Nephron progenitor cell (in vitro differentiated cells): ENCODE measurements at regions not wholly inside any gene's neighbourhood (a gene's known extent, or its start where the extent isn't known, plus 50 kb on each side); places are given as distances from the start of the nearest gene placed in this dataset.
"Not testable (repeated sequence)": the region's sequence is repeated elsewhere in the genome, so short reads cannot be mapped to it uniquely, and the experiment has no call there.

Experiments
- DNase-seq: peaks from one replicate; pipeline ENCODE4 v3.0.0; 2021
- H3K27ac Mint-ChIP-seq: 2 replicates; pipeline ENCODE4 v1.8.0; 2021; ENCODE audit warnings: mild to moderate bottlenecking, moderate library complexity, mixed read lengths
- H3K27me3 Mint-ChIP-seq: 2 replicates; pipeline ENCODE4 v1.8.0; 2021; ENCODE audit warnings: mild to moderate bottlenecking, low read depth, mixed read lengths; ENCODE audit not compliant: poor library complexity
- H3K36me3 Mint-ChIP-seq: 2 replicates; pipeline ENCODE4 v1.8.0; 2021; ENCODE audit warnings: low read depth, mixed read lengths
- H3K4me1 Mint-ChIP-seq: 2 replicates; pipeline ENCODE4 v1.8.0; 2021; ENCODE audit warnings: mixed read lengths
- H3K4me3 Mint-ChIP-seq: 2 replicates; pipeline ENCODE4 v1.8.0; 2021; ENCODE audit warnings: mild to moderate bottlenecking, moderate library complexity, mixed read lengths
- H3K9me3 Mint-ChIP-seq: 2 replicates; pipeline ENCODE4 v1.8.0; 2021; ENCODE audit warnings: mild to moderate bottlenecking, moderate library complexity, mixed read lengths
- CTCF ChIP-seq: fragments of 200-600 bp; sonication (generic); IDR thresholded peaks from 2 replicates; pipeline ENCODE4 v1.5.0; 2021; ENCODE audit warnings: antibody characterized with exemption

- Mint-ChIP-seq H3K27ac (no peak overlapping the region), H3K4me3 (no peak overlapping the region), H3K27me3 (peaks cover 3% of the 10 kb centered on the region), H3K4me1 (peaks cover 5% of the 10 kb centered on the region), H3K9me3 (peaks cover 13% of the 10 kb centered on the region), H3K36me3 (no peaks in the 10 kb centered on the region)
- DNase-seq: peak; percentile 33
- TF ChIP-seq CTCF: peak; percentile 46
Observed at GRCh38 chrX:50988649-50989048, 78.1 kb downstream of the BMP15 start.

- Mint-ChIP-seq H3K9me3 (peaks cover 26% of the 10 kb centered on the region), H3K4me3 (no peak overlapping the region), H3K4me1 (peaks cover 4% of the 10 kb centered on the region), H3K27me3 (peaks cover 6% of the 10 kb centered on the region), H3K27ac (no peak overlapping the region), H3K36me3 (no peaks in the 10 kb centered on the region)
- TF ChIP-seq CTCF: no peak
- no peak for DNase-seq
Observed at GRCh38 chrX:50996930-50997329, 86.4 kb downstream of the BMP15 start.

- not testable (repeated sequence) for DNase-seq, H3K27ac Mint-ChIP-seq, H3K36me3 Mint-ChIP-seq, H3K4me1 Mint-ChIP-seq, H3K4me3 Mint-ChIP-seq
- H3K27me3 Mint-ChIP-seq: peaks cover 10% of the 10 kb centered on the region
- peaks cover 36% of the 10 kb centered on the region for H3K9me3 Mint-ChIP-seq
Observed at GRCh38 chrX:51000384-51000783, 89.8 kb downstream of the BMP15 start.

GRCh38 chrX:51001733-51002632 is 91.4 kb downstream of the BMP15 start:
- Mint-ChIP-seq H3K9me3 (peaks cover 41% of the 10 kb centered on the region), H3K27me3 (peaks cover 17% of the 10 kb centered on the region)
- H3K36me3 Mint-ChIP-seq, H3K4me1 Mint-ChIP-seq, H3K27ac Mint-ChIP-seq, DNase-seq, H3K4me3 Mint-ChIP-seq: not testable (repeated sequence)

- no peak overlapping the region for H3K4me3 Mint-ChIP-seq
- H3K27ac Mint-ChIP-seq: peak overlapping the region; percentile 64
- H3K27me3 Mint-ChIP-seq: peaks cover 14% of the 10 kb centered on the region
- no peak for TF ChIP-seq CTCF
- H3K4me1 Mint-ChIP-seq: peaks cover 7% of the 10 kb centered on the region
- H3K9me3 Mint-ChIP-seq: peaks cover 47% of the 10 kb centered on the region
- H3K36me3 Mint-ChIP-seq: no peaks in the 10 kb centered on the region
- no peak for DNase-seq
Observed at GRCh38 chrX:51006064-51006463, 95.5 kb downstream of the BMP15 start.

- Mint-ChIP-seq H3K9me3 (peaks cover 30% of the 10 kb centered on the region), H3K27me3 (peaks cover 4% of the 10 kb centered on the region), H3K4me3 (no peak overlapping the region), H3K36me3 (no peaks in the 10 kb centered on the region), H3K27ac (no peak overlapping the region), H3K4me1 (peaks cover 3% of the 10 kb centered on the region)
- no peak for TF ChIP-seq CTCF
- no peak for DNase-seq
Observed at GRCh38 chrX:51024106-51024696, 113.7 kb downstream of the BMP15 start.
